ENCODE measurements at regions not wholly inside any gene's neighbourhood (a gene's known extent, or its start where the extent isn't known, plus 50 kb on each side); places are given as distances from the start of the nearest gene placed in this dataset.

GRCh38 chr10:8768852-8769251, 714.4 kb downstream of the GATA3 start:
- Mint-ChIP-seq H3K4me3 (no peak overlapping the region), H3K9me3 (no peaks in the 10 kb centered on the region), H3K27ac (no peak overlapping the region), H3K27me3 (no peaks in the 10 kb centered on the region), H3K36me3 (ENCODE audit: low read depth) (no peaks in the 10 kb centered on the region), H3K4me1 (no peaks in the 10 kb centered on the region)
- intact Hi-C loops (cut with micrococcal nuclease): no loop called here
- no peak for DNase-seq

GRCh38 chr10:8776926-8777622, 722.6 kb downstream of the GATA3 start:
- no peak overlapping the region for H3K27ac Mint-ChIP-seq
- intact Hi-C loops (cut with micrococcal nuclease): no loop called here
- no peak overlapping the region for H3K4me3 Mint-ChIP-seq
- peaks cover 4% of the 10 kb centered on the region for H3K4me1 Mint-ChIP-seq
- no peaks in the 10 kb centered on the region for H3K9me3 Mint-ChIP-seq
- no peak for DNase-seq
- H3K27me3 Mint-ChIP-seq: no peaks in the 10 kb centered on the region
- H3K36me3 Mint-ChIP-seq (ENCODE audit: low read depth): no peaks in the 10 kb centered on the region

GRCh38 chr10:8778713-8779112, 724.2 kb downstream of the GATA3 start:
- intact Hi-C loops (cut with micrococcal nuclease): no loop called here
- no peak for DNase-seq
- H3K4me3 Mint-ChIP-seq: no peak overlapping the region
- no peaks in the 10 kb centered on the region for H3K9me3 Mint-ChIP-seq
- H3K36me3 Mint-ChIP-seq (ENCODE audit: low read depth): no peaks in the 10 kb centered on the region
- H3K4me1 Mint-ChIP-seq: peaks cover 4% of the 10 kb centered on the region
- no peaks in the 10 kb centered on the region for H3K27me3 Mint-ChIP-seq
- no peak overlapping the region for H3K27ac Mint-ChIP-seq

GRCh38 chr10:8787649-8788048, 733.2 kb downstream of the GATA3 start:
- H3K4me1 Mint-ChIP-seq: no peaks in the 10 kb centered on the region
- no peak for DNase-seq
- peaks cover 14% of the 10 kb centered on the region for H3K9me3 Mint-ChIP-seq
- intact Hi-C loops (cut with micrococcal nuclease): no loop called here
- H3K4me3 Mint-ChIP-seq: no peak overlapping the region
- H3K27me3 Mint-ChIP-seq: no peaks in the 10 kb centered on the region
- no peak overlapping the region for H3K27ac Mint-ChIP-seq
- no peaks in the 10 kb centered on the region for H3K36me3 Mint-ChIP-seq (ENCODE audit: low read depth)

GRCh38 chr10:8790390-8790789, 735.9 kb downstream of the GATA3 start:
- H3K27ac Mint-ChIP-seq: no peak overlapping the region
- H3K9me3 Mint-ChIP-seq: peaks cover 14% of the 10 kb centered on the region
- H3K27me3 Mint-ChIP-seq: no peaks in the 10 kb centered on the region
- DNase-seq: no peak
- intact Hi-C loops (cut with micrococcal nuclease): no loop called here
- no peaks in the 10 kb centered on the region for H3K4me1 Mint-ChIP-seq
- H3K4me3 Mint-ChIP-seq: no peak overlapping the region
- no peaks in the 10 kb centered on the region for H3K36me3 Mint-ChIP-seq (ENCODE audit: low read depth)

- Mint-ChIP-seq H3K36me3 (ENCODE audit: low read depth) (no peaks in the 10 kb centered on the region), H3K27ac (no peak overlapping the region), H3K4me1 (no peaks in the 10 kb centered on the region), H3K9me3 (peaks cover 10% of the 10 kb centered on the region), H3K4me3 (no peak overlapping the region), H3K27me3 (no peaks in the 10 kb centered on the region)
- intact Hi-C loops (cut with micrococcal nuclease): no loop called here
- no peak for DNase-seq
Measured at GRCh38 chr10:8794860-8795259, 740.4 kb downstream of the GATA3 start.

- intact Hi-C loops (cut with micrococcal nuclease): no loop called here
- Mint-ChIP-seq H3K4me3 (no peak overlapping the region), H3K27me3 (no peaks in the 10 kb centered on the region), H3K4me1 (no peaks in the 10 kb centered on the region), H3K27ac (no peak overlapping the region), H3K36me3 (ENCODE audit: low read depth) (no peaks in the 10 kb centered on the region), H3K9me3 (peaks cover 3% of the 10 kb centered on the region)
- no peak for DNase-seq
Measured at GRCh38 chr10:8800426-8800825, 745.9 kb downstream of the GATA3 start.

GRCh38 chr10:8803992-8804391, 749.5 kb downstream of the GATA3 start:
- Mint-ChIP-seq H3K36me3 (ENCODE audit: low read depth) (no peaks in the 10 kb centered on the region), H3K4me3 (no peak overlapping the region), H3K27me3 (no peaks in the 10 kb centered on the region), H3K9me3 (no peaks in the 10 kb centered on the region), H3K4me1 (no peaks in the 10 kb centered on the region), H3K27ac (no peak overlapping the region)
- intact Hi-C loops (cut with micrococcal nuclease): no loop called here
- DNase-seq: no peak

- H3K27ac Mint-ChIP-seq: no peak overlapping the region
- H3K9me3 Mint-ChIP-seq: peaks cover 5% of the 10 kb centered on the region
- no peaks in the 10 kb centered on the region for H3K4me1 Mint-ChIP-seq
- H3K27me3 Mint-ChIP-seq: no peaks in the 10 kb centered on the region
- H3K4me3 Mint-ChIP-seq: no peak overlapping the region
- DNase-seq: no peak
- intact Hi-C loops (cut with micrococcal nuclease): no loop called here
- no peaks in the 10 kb centered on the region for H3K36me3 Mint-ChIP-seq (ENCODE audit: low read depth)
Measured at GRCh38 chr10:8810677-8811076, 756.2 kb downstream of the GATA3 start.

- Mint-ChIP-seq H3K27ac (no peak overlapping the region), H3K4me1 (no peaks in the 10 kb centered on the region), H3K27me3 (no peaks in the 10 kb centered on the region), H3K9me3 (peaks cover 5% of the 10 kb centered on the region), H3K36me3 (ENCODE audit: low read depth) (no peaks in the 10 kb centered on the region), H3K4me3 (no peak overlapping the region)
- intact Hi-C loops (cut with micrococcal nuclease): no loop called here
- no peak for DNase-seq
Measured at GRCh38 chr10:8811201-8811600, 756.7 kb downstream of the GATA3 start.

GRCh38 chr10:8815969-8816368, 761.5 kb downstream of the GATA3 start:
- Mint-ChIP-seq H3K27ac (no peak overlapping the region), H3K4me1 (no peaks in the 10 kb centered on the region), H3K27me3 (peaks cover 1% of the 10 kb centered on the region), H3K9me3 (no peaks in the 10 kb centered on the region), H3K4me3 (no peak overlapping the region), H3K36me3 (ENCODE audit: low read depth) (no peaks in the 10 kb centered on the region)
- intact Hi-C loops (cut with micrococcal nuclease): no loop called here
- DNase-seq: no peak

GRCh38 chr10:8817299-8817698, 762.8 kb downstream of the GATA3 start:
- no peaks in the 10 kb centered on the region for H3K4me1 Mint-ChIP-seq
- no peak for DNase-seq

GRCh38 chr10:8825611-8826010, 771.1 kb downstream of the GATA3 start:
- no peaks in the 10 kb centered on the region for H3K27me3 Mint-ChIP-seq
- no peaks in the 10 kb centered on the region for H3K4me1 Mint-ChIP-seq
- no peak overlapping the region for H3K27ac Mint-ChIP-seq
- intact Hi-C loops (cut with micrococcal nuclease): no loop called here
- no peaks in the 10 kb centered on the region for H3K9me3 Mint-ChIP-seq
- H3K4me3 Mint-ChIP-seq: no peak overlapping the region
- no peaks in the 10 kb centered on the region for H3K36me3 Mint-ChIP-seq (ENCODE audit: low read depth)
- no peak for DNase-seq

More at GRCh38 chr10:8817299-8817698, 762.8 kb downstream of the GATA3 start:
- H3K27me3 Mint-ChIP-seq: peaks cover 1% of the 10 kb centered on the region
- H3K9me3 Mint-ChIP-seq: no peaks in the 10 kb centered on the region
- H3K27ac Mint-ChIP-seq: no peak overlapping the region
- H3K4me3 Mint-ChIP-seq: no peak overlapping the region
- H3K36me3 Mint-ChIP-seq (ENCODE audit: low read depth): no peaks in the 10 kb centered on the region
- intact Hi-C loops (cut with micrococcal nuclease): no loop called here

- no peaks in the 10 kb centered on the region for H3K27me3 Mint-ChIP-seq
- no peak overlapping the region for H3K27ac Mint-ChIP-seq
- no peaks in the 10 kb centered on the region for H3K4me1 Mint-ChIP-seq
- intact Hi-C loops (cut with micrococcal nuclease): no loop called here
- no peaks in the 10 kb centered on the region for H3K36me3 Mint-ChIP-seq (ENCODE audit: low read depth)
- H3K4me3 Mint-ChIP-seq: no peak overlapping the region
- DNase-seq: no peak
- no peaks in the 10 kb centered on the region for H3K9me3 Mint-ChIP-seq
Measured at GRCh38 chr10:8829592-8829991, 775.1 kb downstream of the GATA3 start.

GRCh38 chr10:8830048-8830447, 775.6 kb downstream of the GATA3 start:
- Mint-ChIP-seq H3K9me3 (no peaks in the 10 kb centered on the region), H3K27me3 (no peaks in the 10 kb centered on the region), H3K4me1 (no peaks in the 10 kb centered on the region), H3K4me3 (no peak overlapping the region), H3K27ac (no peak overlapping the region), H3K36me3 (ENCODE audit: low read depth) (no peaks in the 10 kb centered on the region)
- intact Hi-C loops (cut with micrococcal nuclease): no loop called here
- no peak for DNase-seq

Data from activated CD4-positive, alpha-beta T cell treated with anti-CD3 and anti-CD28 coated beads, Interleukin-2, amount 10 ng/mL, durations not matched to agents 24 days and 14 days (primary cell).